ENCODE measurements at regions not wholly inside any gene's neighbourhood (a gene's known extent, or its start where the extent isn't known, plus 50 kb on each side); places are given as distances from the start of the nearest gene placed in this dataset.

- DNase-seq (ENCODE audit: low spot score), result peak; percentile 22
Observed at GRCh38 chr12:124686370-124687173, 119.2 kb upstream of the NCOR2 start.

- no peak for DNase-seq (ENCODE audit: low spot score)
Observed at GRCh38 chr12:124685689-124686369, 118.4 kb upstream of the NCOR2 start.

DNA sequence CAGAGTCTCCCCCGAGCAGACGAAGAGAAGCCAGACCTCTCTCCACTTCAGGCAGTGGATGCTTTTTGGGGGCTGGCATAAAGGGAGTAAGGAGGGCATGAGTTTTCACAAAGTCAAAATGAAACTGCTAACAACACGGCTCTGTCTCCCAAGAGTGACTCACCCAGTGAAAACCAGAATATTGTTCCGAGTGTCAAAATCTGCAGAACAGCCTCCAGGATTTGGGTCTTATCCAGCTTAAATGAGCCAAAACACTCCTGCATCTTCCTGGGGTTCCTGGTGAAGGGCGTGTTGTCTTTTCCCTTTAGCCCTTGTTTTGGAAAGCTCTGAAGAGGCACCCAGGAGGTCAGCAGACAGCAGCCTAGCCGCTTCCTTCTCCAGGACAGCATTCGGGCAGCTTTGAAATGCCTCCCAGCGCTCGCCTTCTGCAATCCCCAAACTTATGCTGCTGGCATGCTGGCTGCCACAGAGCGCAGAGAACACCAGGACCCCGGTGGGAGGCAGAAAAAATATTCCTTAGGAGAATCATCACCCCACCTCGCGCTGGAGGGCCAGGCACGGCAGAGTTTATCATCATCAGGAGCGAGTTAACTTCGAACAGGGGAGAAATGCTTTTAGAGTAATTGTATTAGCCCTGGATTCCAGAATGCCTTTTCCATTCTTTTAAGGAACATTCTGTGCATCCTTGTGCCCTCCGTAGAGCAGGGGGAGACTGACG lies 117.7 kb upstream of the NCOR2 start:
- no peak for DNase-seq (ENCODE audit: low spot score)

- no peak for DNase-seq (ENCODE audit: low spot score)
Observed at GRCh38 chr12:124684496-124684895, 117.1 kb upstream of the NCOR2 start.

GRCh38 chr12:124683152-124684124 lies 116.0 kb upstream of the NCOR2 start:
- no peak for DNase-seq (ENCODE audit: low spot score)

DNA sequence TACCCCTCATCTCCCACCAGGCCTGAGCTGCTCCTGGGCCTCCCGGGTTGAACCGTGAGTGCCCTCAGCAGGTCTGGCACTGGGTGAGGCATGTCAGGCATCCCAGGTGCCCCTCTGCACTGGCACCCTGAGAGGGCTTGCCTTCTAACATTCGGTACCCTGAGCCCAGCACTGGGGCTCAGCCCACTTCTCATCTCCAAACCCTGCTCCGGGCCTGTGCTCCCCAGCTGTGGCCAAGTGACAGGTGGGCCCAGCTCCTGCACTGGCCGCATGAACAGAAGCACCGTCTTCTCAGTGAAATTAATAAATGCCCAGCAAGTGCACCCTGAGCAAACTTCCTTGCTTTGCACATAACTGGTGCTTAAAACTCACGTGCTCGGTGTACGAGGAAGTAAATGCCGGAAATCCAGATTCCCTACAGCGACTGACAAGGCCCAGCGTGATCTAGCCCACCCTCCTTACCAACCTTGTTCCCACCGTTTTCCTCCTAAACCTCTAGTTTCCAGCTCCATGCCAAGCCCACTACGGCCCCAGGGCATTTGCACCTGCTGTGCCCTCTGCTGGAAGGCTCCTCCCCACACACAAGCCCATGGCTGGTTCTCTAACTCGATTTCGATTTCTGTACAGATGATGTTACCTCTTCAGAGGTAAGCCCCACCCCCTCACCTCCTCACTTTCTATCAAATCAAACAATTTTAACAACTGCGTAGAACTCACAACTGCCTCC lies 115.2 kb upstream of the NCOR2 start:
- no peak for DNase-seq (ENCODE audit: low spot score)

DNA sequence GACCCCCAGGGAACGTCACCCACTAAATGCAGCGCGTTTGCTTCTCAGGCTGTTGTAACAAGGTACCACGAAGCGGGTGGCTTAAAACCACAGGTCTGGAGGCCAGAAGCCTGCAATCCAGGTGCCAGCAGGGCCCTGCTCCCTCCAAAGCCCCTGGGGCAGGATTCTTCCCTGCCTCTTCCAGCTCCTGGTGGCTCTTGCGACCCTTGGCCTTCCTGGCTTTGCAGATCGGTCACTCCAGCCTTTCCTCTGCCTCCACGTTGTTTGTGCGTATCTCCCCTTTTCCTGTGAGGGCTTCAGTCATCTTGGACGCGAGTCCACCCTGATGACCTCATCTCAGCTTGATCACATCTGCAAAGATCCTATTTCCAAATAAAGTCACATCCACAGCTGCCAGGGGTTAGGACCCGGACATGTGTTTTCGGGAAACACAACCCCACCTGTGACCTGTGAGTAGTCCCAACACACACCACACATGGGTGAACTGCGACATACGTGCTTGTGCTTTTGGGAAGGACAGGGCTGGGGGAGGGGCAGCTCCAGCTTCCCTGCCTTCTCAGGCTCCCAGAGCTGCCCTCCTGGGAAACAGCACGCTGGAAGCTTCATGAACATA lies 114.5 kb upstream of the NCOR2 start:
- DNase-seq (ENCODE audit: low spot score), result no peak

GRCh38 chr12:124680863-124681778 lies 113.7 kb upstream of the NCOR2 start:
- no peak for DNase-seq (ENCODE audit: low spot score)

GRCh38 chr12:124679533-124680371 lies 112.3 kb upstream of the NCOR2 start:
- DNase-seq (ENCODE audit: low spot score), result no peak

- DNase-seq (ENCODE audit: low spot score), result no peak
Observed at GRCh38 chr12:124679047-124679446, 111.6 kb upstream of the NCOR2 start.

- no peak for DNase-seq (ENCODE audit: low spot score)
Observed at GRCh38 chr12:124678421-124678893, 111.0 kb upstream of the NCOR2 start.

GRCh38 chr12:124677552-124678356 lies 110.3 kb upstream of the NCOR2 start:
- peak; percentile 17 for DNase-seq (ENCODE audit: low spot score)

DNA sequence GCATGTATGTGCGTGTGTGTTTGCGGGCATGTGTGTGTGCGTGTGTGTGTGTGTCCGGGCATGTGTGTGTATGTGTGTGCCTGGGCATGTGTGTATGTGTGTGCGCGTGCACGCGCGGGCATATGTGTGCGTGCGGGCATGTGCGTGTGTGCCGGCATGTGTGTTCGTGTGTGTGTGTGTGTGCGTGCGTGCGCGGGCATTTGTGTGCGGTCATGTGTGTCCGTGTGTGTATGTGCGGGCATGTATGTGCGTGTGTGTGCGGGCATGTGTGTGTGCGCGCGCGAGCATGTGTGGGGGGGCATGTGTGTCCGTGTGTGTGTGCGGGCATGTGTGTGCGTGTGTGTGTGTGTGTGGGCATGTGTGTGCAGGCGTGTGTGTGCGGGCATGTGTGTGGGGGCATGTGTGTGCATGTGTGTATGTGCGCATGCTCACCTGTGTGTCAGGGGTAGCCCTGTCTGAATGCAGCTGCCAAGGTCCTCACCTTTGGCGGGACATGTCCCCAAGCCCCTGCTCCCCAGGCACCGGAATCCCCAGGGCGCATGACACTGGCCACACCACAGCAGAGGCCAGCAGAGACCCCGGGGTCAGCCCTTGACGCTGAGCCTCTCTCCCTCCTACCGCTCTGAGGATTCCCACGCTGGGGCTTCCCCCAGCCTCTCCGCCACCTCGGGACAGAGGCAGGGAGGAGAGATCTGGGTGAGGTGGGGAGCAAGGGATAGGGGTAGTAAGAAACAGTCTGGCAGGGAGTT lies 109.5 kb upstream of the NCOR2 start:
- DNase-seq (ENCODE audit: low spot score), result no peak

- no peak for DNase-seq (ENCODE audit: low spot score)
Observed at GRCh38 chr12:124675881-124676713, 108.7 kb upstream of the NCOR2 start.

DNA sequence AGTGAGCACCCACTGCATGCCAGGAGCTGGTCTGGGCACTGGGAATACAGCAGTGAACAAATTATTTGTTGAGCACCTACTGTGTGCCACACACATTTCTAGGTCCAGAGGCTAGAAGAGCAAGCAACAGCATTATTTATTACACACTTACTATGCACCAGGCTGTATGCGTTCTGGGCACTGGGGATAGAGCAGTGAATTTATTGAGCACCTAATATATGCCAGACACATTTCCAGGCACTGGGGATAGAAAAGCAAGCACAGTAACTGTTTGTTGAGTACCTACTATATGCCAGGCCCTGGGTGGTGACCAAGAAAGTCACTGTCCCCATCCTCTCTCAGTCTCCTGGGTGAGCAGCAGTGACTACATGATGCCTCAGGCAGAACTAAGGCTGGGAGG lies 107.5 kb upstream of the NCOR2 start:
- no peak for DNase-seq (ENCODE audit: low spot score)
